ENCODE measurements at regions not wholly inside any gene's neighbourhood (a gene's known extent, or its start where the extent isn't known, plus 50 kb on each side); places are given as distances from the start of the nearest gene placed in this dataset.

GRCh38 chr9:38334234-38334633 is 58.3 kb upstream of the ALDH1B1 start:
- Histone ChIP-seq H3K79me2 (replicated peaks; ENCODE audit: insufficient read depth) (no peaks in the 10 kb centered on the region), H3K9me2 (ENCODE audit: insufficient read depth) (no peaks in the 10 kb centered on the region; the same call in 1 of the 2 replicates), H3K4me3 (no peak overlapping the region), H3F3A (replicated peaks; ENCODE audit: low read depth) (no peaks in the 10 kb centered on the region), H3K27me3 (ENCODE audit: insufficient read depth) (no peaks in the 10 kb centered on the region), H2AFZ (no peak overlapping the region), H3K36me3 (ENCODE audit: insufficient read depth) (no peaks in the 10 kb centered on the region), H3K27ac (ENCODE audit: low read depth) (no peak overlapping the region), H4K20me1 (replicated peaks; ENCODE audit: insufficient read depth) (0 out of 2 replicates have a peak, but pooled peaks cover 2% of the 10 kb centered on the region), H3K4me1 (ENCODE audit: insufficient read depth) (no peaks in the 10 kb centered on the region; the same call in 1 of the 2 replicates), H3K4me2 (no peak overlapping the region)
- ATAC-seq: peak; percentile 73
- Mint-ChIP-seq H3K36me3 (ENCODE audit: low read depth) (no peaks in the 10 kb centered on the region; the same call in 2 of the 3 replicates), H3K27ac (no peak overlapping the region), H3K27me3 (ENCODE audit: insufficient read depth, low read depth, poor library complexity) (peaks cover 4% of the 10 kb centered on the region), H3K4me3 (no peak overlapping the region), H3K4me1 (peaks cover 28% of the 10 kb centered on the region), H3K9me3 (no peaks in the 10 kb centered on the region)
- peak; percentile 60 to 84 for TF ChIP-seq CTCF (conservative IDR thresholded peaks at IDR 0.05; ENCODE audit: low read depth in 2 of 2)
- no peak for TF ChIP-seq CREB1 (CRISPR knock-in tag; IDR thresholded peaks at IDR 0.05; ENCODE audit: low read depth)
- DNase-seq (ENCODE audit: low spot score): peak; percentile 72

- H3K4me1 ChIP-seq (ENCODE audit: insufficient read depth): no peaks in the 10 kb centered on the region; the same call in 1 of the 2 replicates
- H3K27me3 ChIP-seq (ENCODE audit: insufficient read depth): no peaks in the 10 kb centered on the region
- H3K9me2 ChIP-seq (ENCODE audit: insufficient read depth): peaks cover 2% of the 10 kb centered on the region
- no peak overlapping the region for H3K4me3 ChIP-seq
- no peak overlapping the region for H2AFZ ChIP-seq
- Mint-ChIP-seq H3K9me3 (no peaks in the 10 kb centered on the region), H3K27ac (no peak overlapping the region), H3K27me3 (ENCODE audit: insufficient read depth, low read depth, poor library complexity) (peaks cover 1% of the 10 kb centered on the region), H3K4me1 (peaks cover 28% of the 10 kb centered on the region), H3K36me3 (ENCODE audit: low read depth) (no peaks in the 10 kb centered on the region; the same call in 2 of the 3 replicates), H3K4me3 (no peak overlapping the region)
- 0 out of 2 replicates have a peak, but pooled peaks cover 2% of the 10 kb centered on the region for H4K20me1 ChIP-seq (replicated peaks; ENCODE audit: insufficient read depth)
- no peak for DNase-seq (ENCODE audit: low spot score)
- no peak overlapping the region for H3K4me2 ChIP-seq
- no peak for TF ChIP-seq JUNB (IDR thresholded peaks at IDR 0.05; ENCODE audit: unreplicated experiment)
- no peak for TF ChIP-seq CREB1 (CRISPR knock-in tag; IDR thresholded peaks at IDR 0.05; ENCODE audit: low read depth)
- H3K27ac ChIP-seq (ENCODE audit: low read depth): no peak overlapping the region
- H3K79me2 ChIP-seq (replicated peaks; ENCODE audit: insufficient read depth): no peaks in the 10 kb centered on the region
- H3F3A ChIP-seq (replicated peaks; ENCODE audit: low read depth): no peaks in the 10 kb centered on the region
- H3K36me3 ChIP-seq (ENCODE audit: insufficient read depth): no peaks in the 10 kb centered on the region
- ATAC-seq: no peak
Observed at GRCh38 chr9:38333047-38333446, 59.5 kb upstream of the ALDH1B1 start.

- Histone ChIP-seq H3K9me2 (ENCODE audit: insufficient read depth) (peaks cover 3% of the 10 kb centered on the region), H2AFZ (no peak overlapping the region), H3K27me3 (ENCODE audit: insufficient read depth) (no peaks in the 10 kb centered on the region), H3K4me3 (no peak overlapping the region), H3F3A (replicated peaks; ENCODE audit: low read depth) (no peaks in the 10 kb centered on the region), H3K4me1 (ENCODE audit: insufficient read depth) (no peaks in the 10 kb centered on the region; the same call in 1 of the 2 replicates), H3K4me2 (no peak overlapping the region), H4K20me1 (replicated peaks; ENCODE audit: insufficient read depth) (0 out of 2 replicates have a peak, but pooled peaks cover 2% of the 10 kb centered on the region), H3K79me2 (replicated peaks; ENCODE audit: insufficient read depth) (no peaks in the 10 kb centered on the region), H3K27ac (ENCODE audit: low read depth) (no peak overlapping the region), H3K36me3 (ENCODE audit: insufficient read depth) (no peaks in the 10 kb centered on the region)
- Mint-ChIP-seq H3K4me1 (peaks cover 26% of the 10 kb centered on the region), H3K36me3 (ENCODE audit: low read depth) (no peaks in the 10 kb centered on the region; the same call in 2 of the 3 replicates), H3K4me3 (no peak overlapping the region), H3K27ac (no peak overlapping the region), H3K9me3 (no peaks in the 10 kb centered on the region), H3K27me3 (ENCODE audit: insufficient read depth, low read depth, poor library complexity) (peaks cover 1% of the 10 kb centered on the region)
- no peak for DNase-seq (ENCODE audit: low spot score)
- ATAC-seq: no peak
- TF ChIP-seq REST (IDR thresholded peaks at IDR 0.05; ENCODE audit: unreplicated experiment) (no peak), STAT1 (IDR thresholded peaks at IDR 0.05; ENCODE audit: unreplicated experiment) (no peak), POLR2AphosphoS5 (IDR thresholded peaks at IDR 0.05; ENCODE audit: low read depth) (no peak), ETS1 (IDR thresholded peaks at IDR 0.05) (no peak), ZNF114 (CRISPR knock-in tag; IDR thresholded peaks at IDR 0.05) (no peak), CTCF (conservative IDR thresholded peaks at IDR 0.05; ENCODE audit: low read depth in 2 of 2) (no peak), ZNF331 (CRISPR knock-in tag; IDR thresholded peaks at IDR 0.05; ENCODE audit: low read depth) (no peak), CREB1 (CRISPR knock-in tag; IDR thresholded peaks at IDR 0.05; ENCODE audit: low read depth) (no peak), JUNB (IDR thresholded peaks at IDR 0.05; ENCODE audit: unreplicated experiment) (no peak), EZH2phosphoT487 (IDR thresholded peaks at IDR 0.05; ENCODE audit: unreplicated experiment) (no peak), NANOG (IDR thresholded peaks at IDR 0.05; ENCODE audit: borderline replicate concordance) (no peak)
Observed at GRCh38 chr9:38332625-38333024, 59.9 kb upstream of the ALDH1B1 start.

Data from GM23338 (cell line).